Fibroblast of lung (primary cell): ENCODE measurements at regions not wholly inside any gene's neighbourhood (a gene's known extent, or its start where the extent isn't known, plus 50 kb on each side); places are given as distances from the start of the nearest gene placed in this dataset.

Source experiments
- EZH2 ChIP-seq: IDR thresholded peaks from 2 replicates; pipeline ENCODE4 v1.5.1; 2012; ENCODE audit warnings: low read length, control low read depth, mild to moderate bottlenecking; ENCODE audit errors: missing control alignments
- TF ChIP-seq, protein P1 (sequence below), 2 donors: IDR thresholded peaks in 1 of 2; conservative IDR thresholded peaks in 1 of 2; 1 replicate in 1 of 2; 2 replicates in 1 of 2; pipeline ENCODE4 v1.5.1; 2011 to 2012; ENCODE audit warnings: low read length in 2 of 2, control low read depth in 1 of 2, inconsistent platforms in 1 of 2, low read depth in 1 of 2, mild to moderate bottlenecking in 1 of 2

DNA sequence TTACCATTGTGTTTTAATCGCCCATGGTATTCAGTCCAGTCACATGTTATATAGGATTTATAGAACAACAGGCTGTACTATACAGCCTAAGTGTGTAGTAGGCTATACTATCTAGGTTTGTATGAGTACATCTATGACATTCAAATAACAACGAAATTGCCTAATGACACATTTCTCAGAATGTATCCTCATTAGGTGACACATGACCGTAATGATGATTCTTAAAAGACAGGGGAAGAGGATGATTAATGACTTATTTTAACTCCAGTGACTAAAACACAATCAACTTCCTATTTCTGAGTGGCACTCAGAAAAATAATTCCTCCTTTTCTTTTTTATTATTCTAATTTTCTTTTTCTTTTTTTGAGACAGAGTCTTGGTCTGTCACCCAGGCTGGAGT, 63.0 kb upstream of the ACSL3 start:
- TF ChIP-seq EZH2 = no peak
- TF ChIP-seq, protein P1, sequence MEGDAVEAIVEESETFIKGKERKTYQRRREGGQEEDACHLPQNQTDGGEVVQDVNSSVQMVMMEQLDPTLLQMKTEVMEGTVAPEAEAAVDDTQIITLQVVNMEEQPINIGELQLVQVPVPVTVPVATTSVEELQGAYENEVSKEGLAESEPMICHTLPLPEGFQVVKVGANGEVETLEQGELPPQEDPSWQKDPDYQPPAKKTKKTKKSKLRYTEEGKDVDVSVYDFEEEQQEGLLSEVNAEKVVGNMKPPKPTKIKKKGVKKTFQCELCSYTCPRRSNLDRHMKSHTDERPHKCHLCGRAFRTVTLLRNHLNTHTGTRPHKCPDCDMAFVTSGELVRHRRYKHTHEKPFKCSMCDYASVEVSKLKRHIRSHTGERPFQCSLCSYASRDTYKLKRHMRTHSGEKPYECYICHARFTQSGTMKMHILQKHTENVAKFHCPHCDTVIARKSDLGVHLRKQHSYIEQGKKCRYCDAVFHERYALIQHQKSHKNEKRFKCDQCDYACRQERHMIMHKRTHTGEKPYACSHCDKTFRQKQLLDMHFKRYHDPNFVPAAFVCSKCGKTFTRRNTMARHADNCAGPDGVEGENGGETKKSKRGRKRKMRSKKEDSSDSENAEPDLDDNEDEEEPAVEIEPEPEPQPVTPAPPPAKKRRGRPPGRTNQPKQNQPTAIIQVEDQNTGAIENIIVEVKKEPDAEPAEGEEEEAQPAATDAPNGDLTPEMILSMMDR (conservative IDR thresholded peaks at IDR 0.05 in 1 of 2, IDR thresholded peaks at IDR 0.05 in 1 of 2; ENCODE audit: low read depth in 1 of 2, low read length in 2 of 2) = no peak
